ENCODE measurements at regions not wholly inside any gene's neighbourhood (a gene's known extent, or its start where the extent isn't known, plus 50 kb on each side); places are given as distances from the start of the nearest gene placed in this dataset.

- TF ChIP-seq JUN (IDR thresholded peaks at IDR 0.05; ENCODE audit: borderline replicate concordance, insufficient read depth, insufficient read length, low read depth) (no peak), POLR2A (IDR thresholded peaks at IDR 0.05; ENCODE audit: low read depth, low read length) (no peak), CTCF (IDR thresholded peaks at IDR 0.05; ENCODE audit: extremely low read depth in 1 of 2, insufficient read depth in 1 of 2, low read depth in 1 of 2, low read length in 2 of 2) (no peak), POLR2AphosphoS5 (IDR thresholded peaks at IDR 0.05; ENCODE audit: insufficient read depth, low read depth, low read length) (no peak), EZH2 (IDR thresholded peaks at IDR 0.05; ENCODE audit: borderline replicate concordance, low read depth, low read length, severe bottlenecking) (no peak), FOS (IDR thresholded peaks at IDR 0.05; ENCODE audit: borderline replicate concordance, insufficient read depth, low read length) (no peak), MYC (IDR thresholded peaks at IDR 0.05; ENCODE audit: low read depth, low read length) (no peak), MAX (IDR thresholded peaks at IDR 0.05; ENCODE audit: insufficient read depth, insufficient read length) (no peak), GATA2 (IDR thresholded peaks at IDR 0.05; ENCODE audit: insufficient read depth, insufficient read length, low read depth, low read length) (no peak)
Measured at GRCh38 chr4:104826171-104826570, 320.5 kb upstream of the TET2 start.

Measured in endothelial cell of umbilical vein (primary cell).